WTC11 (cell line): ENCODE measurements at regions not wholly inside any gene's neighbourhood (a gene's known extent, or its start where the extent isn't known, plus 50 kb on each side); places are given as distances from the start of the nearest gene placed in this dataset.
A peak's percentile ranks its signal among the peaks of the same experiment; 100 is the strongest.

Experiments
- ATAC-seq: fragments of 200-7000 bp; cut with Tn5 transposase; 2 replicates; pipeline ENCODE4 v1.10.0; 2021; ENCODE audit warnings: mild to moderate bottlenecking, moderate library complexity
- CTCF ChIA-PET: fragments of 300-600 bp; sonication (Branson Sonifier 250); formaldehyde crosslinking; loops from one replicate; lab custom pipeline; 2021; ENCODE audit warnings: antibody characterized with exemption; lab: Charles Lee
- POLR2A ChIA-PET: fragments of 350-600 bp; sonication (Branson Sonifier 250); formaldehyde crosslinking; loops from one replicate; lab custom pipeline; 2021; ENCODE audit warnings: antibody characterized with exemption; lab: Charles Lee
- DNase-seq: peaks from one replicate; pipeline ENCODE4 v3.0.0; 2021; ENCODE audit warnings: low spot score
- H3K27ac Mint-ChIP-seq: 2 replicates; pipeline ENCODE4 v1.8.0; 2021; ENCODE audit warnings: mixed read lengths
- H3K27me3 Mint-ChIP-seq: 2 replicates; pipeline ENCODE4 v1.8.0; 2021; ENCODE audit warnings: low read depth, mild to moderate bottlenecking, moderate library complexity, mixed read lengths
- H3K36me3 Mint-ChIP-seq: 2 replicates; pipeline ENCODE4 v1.8.0; 2021; ENCODE audit warnings: mixed read lengths
- H3K4me1 Mint-ChIP-seq: 2 replicates; pipeline ENCODE4 v1.8.0; 2022; ENCODE audit warnings: mixed read lengths
- H3K4me3 Mint-ChIP-seq: 2 replicates; pipeline ENCODE4 v1.8.0; 2021; ENCODE audit warnings: mild to moderate bottlenecking, moderate library complexity, mixed read lengths
- H3K9me3 Mint-ChIP-seq: 2 replicates; pipeline ENCODE4 v1.8.0; 2021; ENCODE audit warnings: mixed read lengths
- CBFB ChIP-seq: sonication (generic); formaldehyde crosslinking; IDR thresholded peaks from 2 replicates; pipeline ENCODE4 v1.8.1; 2022; ENCODE audit warnings: mild to moderate bottlenecking, low read depth, missing genetic modification reagents
- FOXJ3 ChIP-seq: sonication (generic); formaldehyde crosslinking; IDR thresholded peaks from 2 replicates; pipeline ENCODE4 v1.9.0; 2021; ENCODE audit warnings: missing genetic modification reagents, mild to moderate bottlenecking, borderline replicate concordance
- FOXP1 ChIP-seq: sonication (generic); formaldehyde crosslinking; IDR thresholded peaks from 2 replicates; pipeline ENCODE4 v1.8.0; 2022; ENCODE audit warnings: missing genetic modification reagents, mild to moderate bottlenecking, moderate library complexity, borderline replicate concordance
- HMGA2 ChIP-seq: fragments of 250-450 bp; sonication (Bioruptor Pico); IDR thresholded peaks from 2 replicates; pipeline ENCODE4 v1.4.0; 2021; ENCODE audit warnings: mild to moderate bottlenecking, moderate library complexity
- MYBL2 ChIP-seq: sonication (generic); formaldehyde crosslinking; IDR thresholded peaks from 2 replicates; pipeline ENCODE4 v1.8.1; 2023; ENCODE audit warnings: mild to moderate bottlenecking, moderate library complexity, missing genetic modification reagents
- SP1 ChIP-seq: sonication (generic); formaldehyde crosslinking; conservative IDR thresholded peaks from 2 replicates; pipeline ENCODE4 v1.8.1; 2022; ENCODE audit warnings: missing genetic modification reagents
- TEAD1 ChIP-seq: sonication (generic); formaldehyde crosslinking; IDR thresholded peaks from 2 replicates; pipeline ENCODE4 v1.8.0; 2022; ENCODE audit warnings: mild to moderate bottlenecking, missing genetic modification reagents
- TEAD4 ChIP-seq: sonication (generic); formaldehyde crosslinking; IDR thresholded peaks from 2 replicates; pipeline ENCODE4 v1.8.0; 2022; ENCODE audit warnings: mild to moderate bottlenecking, missing genetic modification reagents
- USF1 ChIP-seq: sonication (generic); formaldehyde crosslinking; IDR thresholded peaks from 2 replicates; pipeline ENCODE4 v1.8.0; 2022; ENCODE audit warnings: mild to moderate bottlenecking, missing genetic modification reagents
- USF2 ChIP-seq: sonication (generic); formaldehyde crosslinking; IDR thresholded peaks from 2 replicates; pipeline ENCODE4 v1.8.1; 2023; ENCODE audit warnings: mild to moderate bottlenecking, missing genetic modification reagents, moderate library complexity
- ZNF219 ChIP-seq: sonication (generic); formaldehyde crosslinking; IDR thresholded peaks from 2 replicates; pipeline ENCODE4 v1.8.0; 2023; ENCODE audit warnings: missing genetic modification reagents, mild to moderate bottlenecking, borderline replicate concordance
- ZNF232 ChIP-seq: sonication (generic); formaldehyde crosslinking; IDR thresholded peaks from 2 replicates; pipeline ENCODE4 v1.8.0; 2022; ENCODE audit warnings: mild to moderate bottlenecking, missing genetic modification reagents
- ZNF281 ChIP-seq: sonication (generic); formaldehyde crosslinking; IDR thresholded peaks from 2 replicates; pipeline ENCODE4 v1.8.0; 2023; ENCODE audit warnings: mild to moderate bottlenecking, missing genetic modification reagents
- TF ChIP-seq, protein P1 (sequence below): sonication (generic); formaldehyde crosslinking; IDR thresholded peaks from 2 replicates; pipeline ENCODE4 v1.8.1; 2022; ENCODE audit warnings: missing genetic modification reagents, borderline replicate concordance
- TF ChIP-seq, protein P2 (sequence below): fragments of 250-450 bp; sonication (Bioruptor Pico); IDR thresholded peaks from 2 replicates; pipeline ENCODE4 v1.9.0; 2021; ENCODE audit warnings: mild to moderate bottlenecking
- TF ChIP-seq, protein P3 (sequence below): sonication (generic); formaldehyde crosslinking; IDR thresholded peaks from 2 replicates; pipeline ENCODE4 v1.8.0; 2022; ENCODE audit warnings: mild to moderate bottlenecking, missing genetic modification reagents
- TF ChIP-seq, protein P4 (sequence below): sonication (generic); formaldehyde crosslinking; conservative IDR thresholded peaks from 2 replicates; pipeline ENCODE4 v1.8.1; 2022; ENCODE audit warnings: mild to moderate bottlenecking, missing genetic modification reagents
- TF ChIP-seq, protein P5 (sequence below): sonication (generic); formaldehyde crosslinking; IDR thresholded peaks from 2 replicates; pipeline ENCODE4 v1.8.1; 2023; ENCODE audit warnings: mild to moderate bottlenecking, moderate library complexity, missing genetic modification reagents
- TF ChIP-seq, protein P6 (sequence below): sonication (generic); formaldehyde crosslinking; IDR thresholded peaks from 2 replicates; pipeline ENCODE4 v1.8.1; 2022; ENCODE audit warnings: mild to moderate bottlenecking, missing genetic modification reagents, moderate library complexity, borderline replicate concordance
- TF ChIP-seq, protein P7 (sequence below): sonication (generic); formaldehyde crosslinking; IDR thresholded peaks from 2 replicates; pipeline ENCODE4 v1.8.0; 2023; ENCODE audit warnings: missing genetic modification reagents

GRCh38 chr3:124352149-124352539, 360.2 kb upstream of the ROPN1 start:
- POLR2A ChIA-PET, result no interaction called here
- ATAC-seq (no peak), DNase-seq (no peak)
- Mint-ChIP-seq H3K9me3 (peaks cover 7% of the 10 kb centered on the region), H3K27ac (peak overlapping the region; percentile 34; the same call in 1 of the 2 replicates)
- CTCF ChIA-PET, result interaction anchor here (0.9 to 4.3 kb wide), 23 partner anchors 8 to 336 kb away, joined by 3 to 79 read pairs (median 4); partner anchors contain the start of gene KALRN
- TF ChIP-seq, protein P1, sequence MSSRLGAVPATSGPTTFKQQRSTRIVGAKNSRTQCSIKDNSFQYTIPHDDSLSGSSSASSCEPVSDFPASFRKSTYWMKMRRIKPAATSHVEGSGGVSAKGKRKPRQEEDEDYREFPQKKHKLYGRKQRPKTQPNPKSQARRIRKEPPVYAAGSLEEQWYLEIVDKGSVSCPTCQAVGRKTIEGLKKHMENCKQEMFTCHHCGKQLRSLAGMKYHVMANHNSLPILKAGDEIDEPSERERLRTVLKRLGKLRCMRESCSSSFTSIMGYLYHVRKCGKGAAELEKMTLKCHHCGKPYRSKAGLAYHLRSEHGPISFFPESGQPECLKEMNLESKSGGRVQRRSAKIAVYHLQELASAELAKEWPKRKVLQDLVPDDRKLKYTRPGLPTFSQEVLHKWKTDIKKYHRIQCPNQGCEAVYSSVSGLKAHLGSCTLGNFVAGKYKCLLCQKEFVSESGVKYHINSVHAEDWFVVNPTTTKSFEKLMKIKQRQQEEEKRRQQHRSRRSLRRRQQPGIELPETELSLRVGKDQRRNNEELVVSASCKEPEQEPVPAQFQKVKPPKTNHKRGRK, result no peak
- TF ChIP-seq, protein P2, sequence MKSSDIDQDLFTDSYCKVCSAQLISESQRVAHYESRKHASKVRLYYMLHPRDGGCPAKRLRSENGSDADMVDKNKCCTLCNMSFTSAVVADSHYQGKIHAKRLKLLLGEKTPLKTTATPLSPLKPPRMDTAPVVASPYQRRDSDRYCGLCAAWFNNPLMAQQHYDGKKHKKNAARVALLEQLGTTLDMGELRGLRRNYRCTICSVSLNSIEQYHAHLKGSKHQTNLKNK (CRISPR knock-in tag), result no peak
- TF ChIP-seq, protein P3, sequence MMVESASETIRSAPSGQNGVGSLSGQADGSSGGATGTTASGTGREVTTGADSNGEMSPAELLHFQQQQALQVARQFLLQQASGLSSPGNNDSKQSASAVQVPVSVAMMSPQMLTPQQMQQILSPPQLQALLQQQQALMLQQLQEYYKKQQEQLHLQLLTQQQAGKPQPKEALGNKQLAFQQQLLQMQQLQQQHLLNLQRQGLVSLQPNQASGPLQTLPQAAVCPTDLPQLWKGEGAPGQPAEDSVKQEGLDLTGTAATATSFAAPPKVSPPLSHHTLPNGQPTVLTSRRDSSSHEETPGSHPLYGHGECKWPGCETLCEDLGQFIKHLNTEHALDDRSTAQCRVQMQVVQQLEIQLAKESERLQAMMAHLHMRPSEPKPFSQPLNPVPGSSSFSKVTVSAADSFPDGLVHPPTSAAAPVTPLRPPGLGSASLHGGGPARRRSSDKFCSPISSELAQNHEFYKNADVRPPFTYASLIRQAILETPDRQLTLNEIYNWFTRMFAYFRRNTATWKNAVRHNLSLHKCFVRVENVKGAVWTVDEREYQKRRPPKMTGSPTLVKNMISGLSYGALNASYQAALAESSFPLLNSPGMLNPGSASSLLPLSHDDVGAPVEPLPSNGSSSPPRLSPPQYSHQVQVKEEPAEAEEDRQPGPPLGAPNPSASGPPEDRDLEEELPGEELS (CRISPR knock-in tag), result no peak
- TF ChIP-seq SP1 (CRISPR knock-in tag), result no peak
- no peak for TF ChIP-seq ZNF219 (CRISPR knock-in tag)
- TF ChIP-seq, protein P4, sequence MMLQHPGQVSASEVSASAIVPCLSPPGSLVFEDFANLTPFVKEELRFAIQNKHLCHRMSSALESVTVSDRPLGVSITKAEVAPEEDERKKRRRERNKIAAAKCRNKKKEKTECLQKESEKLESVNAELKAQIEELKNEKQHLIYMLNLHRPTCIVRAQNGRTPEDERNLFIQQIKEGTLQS (CRISPR knock-in tag), result no peak
- no peak for TF ChIP-seq HMGA2 (CRISPR knock-in tag)
- TF ChIP-seq FOXP1, result no peak
- TF ChIP-seq, protein P5, sequence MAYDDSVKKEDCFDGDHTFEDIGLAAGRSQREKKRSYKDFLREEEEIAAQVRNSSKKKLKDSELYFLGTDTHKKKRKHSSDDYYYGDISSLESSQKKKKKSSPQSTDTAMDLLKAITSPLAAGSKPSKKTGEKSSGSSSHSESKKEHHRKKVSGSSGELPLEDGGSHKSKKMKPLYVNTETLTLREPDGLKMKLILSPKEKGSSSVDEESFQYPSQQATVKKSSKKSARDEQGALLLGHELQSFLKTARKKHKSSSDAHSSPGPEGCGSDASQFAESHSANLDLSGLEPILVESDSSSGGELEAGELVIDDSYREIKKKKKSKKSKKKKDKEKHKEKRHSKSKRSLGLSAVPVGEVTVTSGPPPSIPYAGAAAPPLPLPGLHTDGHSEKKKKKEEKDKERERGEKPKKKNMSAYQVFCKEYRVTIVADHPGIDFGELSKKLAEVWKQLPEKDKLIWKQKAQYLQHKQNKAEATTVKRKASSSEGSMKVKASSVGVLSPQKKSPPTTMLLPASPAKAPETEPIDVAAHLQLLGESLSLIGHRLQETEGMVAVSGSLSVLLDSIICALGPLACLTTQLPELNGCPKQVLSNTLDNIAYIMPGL (CRISPR knock-in tag), result no peak
- TF ChIP-seq, all 79 proteins: peak for 0
- no peak overlapping the region for H3K4me3 Mint-ChIP-seq
- no peaks in the 10 kb centered on the region for H3K36me3 Mint-ChIP-seq
- no peaks in the 10 kb centered on the region; the same call in 1 of the 2 replicates for H3K27me3 Mint-ChIP-seq
- H3K4me1 Mint-ChIP-seq, result peaks cover 5% of the 10 kb centered on the region; the same call in 1 of the 2 replicates

GRCh38 chr3:124353691-124354090, 361.8 kb upstream of the ROPN1 start:
- Mint-ChIP-seq H3K27ac (no peak overlapping the region), H3K27me3 (no peaks in the 10 kb centered on the region; the same call in 1 of the 2 replicates), H3K36me3 (no peaks in the 10 kb centered on the region), H3K9me3 (peaks cover 9% of the 10 kb centered on the region), H3K4me1 (peaks cover 5% of the 10 kb centered on the region; the same call in 1 of the 2 replicates), H3K4me3 (no peak overlapping the region)
- CTCF ChIA-PET, result interaction anchor here (0.9 to 1.2 kb wide), 2 partner anchors 114 to 198 kb away, joined by 5 read pairs; no protein-coding TSS in a partner anchor
- POLR2A ChIA-PET, result no interaction called here
- DNase-seq (no peak), ATAC-seq (no peak)
- TF ChIP-seq, protein P6, sequence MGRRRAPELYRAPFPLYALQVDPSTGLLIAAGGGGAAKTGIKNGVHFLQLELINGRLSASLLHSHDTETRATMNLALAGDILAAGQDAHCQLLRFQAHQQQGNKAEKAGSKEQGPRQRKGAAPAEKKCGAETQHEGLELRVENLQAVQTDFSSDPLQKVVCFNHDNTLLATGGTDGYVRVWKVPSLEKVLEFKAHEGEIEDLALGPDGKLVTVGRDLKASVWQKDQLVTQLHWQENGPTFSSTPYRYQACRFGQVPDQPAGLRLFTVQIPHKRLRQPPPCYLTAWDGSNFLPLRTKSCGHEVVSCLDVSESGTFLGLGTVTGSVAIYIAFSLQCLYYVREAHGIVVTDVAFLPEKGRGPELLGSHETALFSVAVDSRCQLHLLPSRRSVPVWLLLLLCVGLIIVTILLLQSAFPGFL, result no peak
- TF ChIP-seq USF2 (CRISPR knock-in tag) (no peak), ZNF232 (no peak), TEAD1 (CRISPR knock-in tag) (no peak), FOXJ3 (CRISPR knock-in tag) (no peak), USF1 (CRISPR knock-in tag) (no peak), TEAD4 (CRISPR knock-in tag) (no peak), ZNF281 (CRISPR knock-in tag) (no peak), CBFB (CRISPR knock-in tag) (no peak), MYBL2 (no peak)
- TF ChIP-seq, protein P7, sequence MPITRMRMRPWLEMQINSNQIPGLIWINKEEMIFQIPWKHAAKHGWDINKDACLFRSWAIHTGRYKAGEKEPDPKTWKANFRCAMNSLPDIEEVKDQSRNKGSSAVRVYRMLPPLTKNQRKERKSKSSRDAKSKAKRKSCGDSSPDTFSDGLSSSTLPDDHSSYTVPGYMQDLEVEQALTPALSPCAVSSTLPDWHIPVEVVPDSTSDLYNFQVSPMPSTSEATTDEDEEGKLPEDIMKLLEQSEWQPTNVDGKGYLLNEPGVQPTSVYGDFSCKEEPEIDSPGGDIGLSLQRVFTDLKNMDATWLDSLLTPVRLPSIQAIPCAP (CRISPR knock-in tag), result no peak
